K562 (cell line): ENCODE measurements at regions not wholly inside any gene's neighbourhood (a gene's known extent, or its start where the extent isn't known, plus 50 kb on each side); places are given as distances from the start of the nearest gene placed in this dataset.

Source experiments
- ATAC-seq: fragments of 200-7000 bp; cut with Tn5 transposase; 3 replicates; pipeline ENCODE4 v1.9.1; 2020; ENCODE audit warnings: moderate library complexity
- BruUV-seq: library from RNA; stranded (reverse); fragments of 400-500 nt; replicated peaks from 2 replicates; lab custom pipeline; 2021; lab: Mats Ljungman, UMichigan
- CTCF ChIA-PET: fragments of 300-600 bp; formaldehyde crosslinking; extraction: SDS; loops from one replicate; lab custom pipeline; 2021; ENCODE audit warnings: low intra/inter-chr PET ratio; lab: Yijun Ruan, JAX
- POLR2A ChIA-PET: fragments of 300-600, 350-650 bp; sonication (Branson Sonifier 250); formaldehyde crosslinking; extraction: SDS; loops from one replicate; lab custom pipeline; 2021; ENCODE audit warnings: antibody characterized with exemption, inconsistent platforms; lab: Yijun Ruan, JAX
- DNase-seq, 4 experiments: peaks; one replicate each; pipeline versions ENCODE4 v3.0.0 to v3.0.0-alpha.2; 2011 to 2018; ENCODE audit warnings: low spot score in 3 of 4, mixed read lengths in 3 of 4; ENCODE audit errors: extremely low read depth in 1 of 4
- FAIRE-seq: peaks from 2 replicates; lab custom pipeline; 2011; peaks lifted over from hg19 to GRCh38; lab: Jason Lieb, UNC
- H2AFZ ChIP-seq: 2 replicates; pipeline ENCODE4 v1.6.0; 2011; ENCODE audit warnings: low read depth, low read length, control low read depth, inconsistent platforms
- H3K27ac ChIP-seq: fragments of 200-600 bp; 3 replicates; pipeline ENCODE4 v1.8.0; 2011; ENCODE audit warnings: low read depth, mild to moderate bottlenecking, control low read depth, inconsistent platforms, low read length, moderate library complexity, mixed read lengths; ENCODE audit errors: extremely low read depth
- H3K27me3 ChIP-seq, 2 experiments: fragments of 300-600 bp in 1 of 2; 2 replicates in 1 of 2; 3 replicates in 1 of 2; pipeline versions ENCODE4 v1.6.0 to v1.8.0; 2011; ENCODE audit warnings: inconsistent platforms in 2 of 2, low read length in 2 of 2, mild to moderate bottlenecking in 1 of 2, mixed read lengths in 1 of 2, moderate library complexity in 1 of 2; ENCODE audit not compliant: control insufficient read depth in 2 of 2, insufficient read depth in 2 of 2
- H3K36me3 ChIP-seq: fragments of 300-600 bp; 3 replicates; pipeline ENCODE4 v1.8.0; 2011; ENCODE audit warnings: mild to moderate bottlenecking, low read length, inconsistent platforms; ENCODE audit not compliant: control insufficient read depth, insufficient read depth
- H3K4me1 ChIP-seq, 2 experiments: fragments of 200-600 bp in 1 of 2; replicated peaks in 1 of 2; 2 replicates in 1 of 2; 3 replicates in 1 of 2; pipeline versions ENCODE4 v1.5.1 to v1.8.0; 2011; ENCODE audit warnings: inconsistent platforms in 2 of 2, low read length in 2 of 2, mild to moderate bottlenecking in 1 of 2, mixed read lengths in 1 of 2, moderate library complexity in 1 of 2; ENCODE audit not compliant: control insufficient read depth in 2 of 2, insufficient read depth in 2 of 2
- H3K4me2 ChIP-seq: 2 replicates; pipeline ENCODE4 v1.6.1; 2011; ENCODE audit warnings: low read length, control low read depth, inconsistent platforms, mixed read lengths; ENCODE audit not compliant: insufficient read depth
- H3K4me3 ChIP-seq: fragments of 200-600 bp; sonication (generic), shearing (Covaris generic); 2 replicates; pipeline ENCODE4 v1.5.1; 2016; ENCODE audit warnings: control low read depth, inconsistent platforms
- H3K79me2 ChIP-seq: fragments of 200-600 bp; 3 replicates; pipeline ENCODE4 v1.8.0; 2011; ENCODE audit warnings: low read length, inconsistent platforms; ENCODE audit not compliant: control insufficient read depth, insufficient read depth
- H3K9ac ChIP-seq, 2 experiments: 2 replicates each; pipeline versions ENCODE4 v1.6.0 to v1.6.1; 2011; ENCODE audit warnings: low read depth in 2 of 2, low read length in 2 of 2, control low read depth in 1 of 2, inconsistent platforms in 1 of 2, mild to moderate bottlenecking in 1 of 2, mixed read lengths in 1 of 2; ENCODE audit not compliant: insufficient read depth in 1 of 2
- H3K9me1 ChIP-seq: one replicate; pipeline ENCODE4 v1.6.0; 2011; ENCODE audit warnings: inconsistent platforms, mild to moderate bottlenecking, low read length, moderate library complexity; ENCODE audit not compliant: control insufficient read depth, insufficient read depth
- H3K9me3 ChIP-seq: replicated peaks from 2 replicates; pipeline ENCODE4 v1.5.1; 2011; ENCODE audit warnings: low read depth, low read length, inconsistent platforms; ENCODE audit not compliant: control insufficient read depth, insufficient read depth
- H4K20me1 ChIP-seq: replicated peaks from 2 replicates; pipeline ENCODE4 v1.6.1; 2011; ENCODE audit warnings: low read length, inconsistent platforms, mixed read lengths; ENCODE audit not compliant: control insufficient read depth, insufficient read depth
- BMI1 ChIP-seq: fragments of 150-350 bp; IDR thresholded peaks from 2 replicates; pipeline ENCODE4 v1.6.1; 2014; ENCODE audit warnings: low read length
- CBX1 ChIP-seq: sonication (generic); IDR thresholded peaks from 2 replicates; pipeline ENCODE4 v1.6.1; 2016; ENCODE audit warnings: antibody characterized with exemption, low read depth, mild to moderate bottlenecking
- DIDO1 ChIP-seq: fragments of 450-650 bp; IDR thresholded peaks from 2 replicates; pipeline ENCODE4 v1.6.1; 2016; ENCODE audit warnings: low read depth, missing biosample characterization, missing genetic modification characterization
- E2F1 ChIP-seq: sonication (generic); formaldehyde crosslinking; IDR thresholded peaks from 2 replicates; pipeline ENCODE4 v1.8.1; 2023; ENCODE audit warnings: mild to moderate bottlenecking, missing genetic modification reagents, moderate library complexity
- E2F8 ChIP-seq: fragments of 450-650 bp; IDR thresholded peaks from 2 replicates; pipeline ENCODE4 v1.7.1; 2018; ENCODE audit warnings: mild to moderate bottlenecking, low read depth; ENCODE audit not compliant: partially characterized antibody
- ELF2 ChIP-seq: fragments of 250-450 bp; sonication (Bioruptor Pico); IDR thresholded peaks from 2 replicates; pipeline ENCODE4 v1.5.0; 2021; ENCODE audit warnings: mild to moderate bottlenecking
- GTF2B ChIP-seq: IDR thresholded peaks from 2 replicates; pipeline ENCODE4 v1.6.1; 2011; ENCODE audit not compliant: insufficient read length; ENCODE audit errors: extremely low read depth
- HSF4 ChIP-seq: fragments of 250-450 bp; sonication (Bioruptor Pico); IDR thresholded peaks from 2 replicates; pipeline ENCODE4 v2.1.2; 2022; ENCODE audit warnings: mild to moderate bottlenecking, moderate library complexity, borderline replicate concordance
- IFI16 ChIP-seq: fragments of 250-450 bp; sonication (Bioruptor Pico); IDR thresholded peaks from 2 replicates; pipeline ENCODE4 v2.1.2; 2022; ENCODE audit warnings: mild to moderate bottlenecking, inconsistent platforms
- MIER1 ChIP-seq: fragments of 450-650 bp; IDR thresholded peaks from 2 replicates; pipeline ENCODE4 v1.6.1; 2016; ENCODE audit warnings: antibody characterized with exemption, mild to moderate bottlenecking, low read depth
- RNF219 ChIP-seq: fragments of 250-450 bp; sonication (Bioruptor Pico); IDR thresholded peaks from 2 replicates; pipeline ENCODE4 v1.5.0; 2022; ENCODE audit warnings: mild to moderate bottlenecking
- SIRT6 ChIP-seq: IDR thresholded peaks from one replicate; pipeline ENCODE4 v1.6.1; 2012; ENCODE audit warnings: low read depth, mild to moderate bottlenecking, control low read depth, inconsistent platforms, low read length, moderate library complexity
- SLC30A9 ChIP-seq: fragments of 250-450 bp; sonication (Bioruptor Pico); IDR thresholded peaks from 2 replicates; pipeline ENCODE4 v1.8.0; 2022; ENCODE audit warnings: mild to moderate bottlenecking, moderate library complexity
- USF1 ChIP-seq: sonication (generic); formaldehyde crosslinking; IDR thresholded peaks from 2 replicates; pipeline ENCODE4 v1.9.0; 2022; ENCODE audit warnings: mild to moderate bottlenecking, missing genetic modification reagents
- ZKSCAN8 ChIP-seq: fragments of 200-800 bp; sonication (Bioruptor generic); IDR thresholded peaks from 2 replicates; pipeline ENCODE4 v1.6.1; 2016; ENCODE audit warnings: missing genetic modification characterization, missing compliant biosample characterization
- ZNF124 ChIP-seq: sonication (generic); formaldehyde crosslinking; IDR thresholded peaks from 2 replicates; pipeline ENCODE4 v1.8.1; 2022; ENCODE audit warnings: missing genetic modification reagents
- WGBS: fragments of 100-300 bp; shearing (Covaris generic); methylation state at CpG from one replicate; pipeline ENCODE4 v1.1.6; 2016; ENCODE audit warnings: low coverage, mixed read lengths; ENCODE audit not compliant: insufficient coverage; ENCODE audit errors: missing lambda C conversion rate; 5-methylcytosine and 5-hydroxymethylcytosine counted together
- in situ Hi-C: fragments of 300-500 bp; cut with MboI; formaldehyde crosslinking; loops from 4 replicates; pipeline ENCODE4 v1.15.0; 2018; ENCODE audit warnings: inconsistent platforms, mixed read lengths
- intact Hi-C: fragments of 100-400 bp; cut with micrococcal nuclease; formaldehyde crosslinking; loops from 2 replicates; pipeline ENCODE4 v1.14.2; 2022

GRCh38 chr13:34591900-34592529 lies 350.1 kb upstream of the NBEA start:
- Histone ChIP-seq H2AFZ (no peak overlapping the region), H3K4me2 (no peak overlapping the region), H3K9me1 (no peaks in the 10 kb centered on the region), H4K20me1 (no peaks in the 10 kb centered on the region), H3K4me3 (no peak overlapping the region), H3K27me3 (no peaks in the 10 kb centered on the region), H3K79me2 (no peaks in the 10 kb centered on the region), H3K9ac (no peak overlapping the region), H3K9me3 (no peaks in the 10 kb centered on the region), H3K27ac (no peak overlapping the region), H3K36me3 (no peaks in the 10 kb centered on the region), H3K4me1 (no peaks in the 10 kb centered on the region)
- no peak for ATAC-seq
- ChIA-PET CTCF (no interaction called here), POLR2A (no interaction called here)
- intact Hi-C loops (no loop called here), in situ Hi-C loops (no loop called here)
- no TSS peak for BruUV-seq
- 0% methylated on average over 2 of the region's 2 CpGs for WGBS
- no peak for FAIRE-seq
- DNase-seq: no peak
- TF ChIP-seq E2F1 (CRISPR knock-in tag): no peak
- no peak for TF ChIP-seq ZNF124 (CRISPR knock-in tag)
- TF ChIP-seq ELF2 (CRISPR knock-in tag): no peak
- no peak for TF ChIP-seq ZKSCAN8 (CRISPR knock-in tag)
- TF ChIP-seq RNF219: no peak
- TF ChIP-seq SLC30A9 (CRISPR knock-in tag): no peak
- no peak for TF ChIP-seq USF1 (CRISPR knock-in tag)
- TF ChIP-seq IFI16 (CRISPR knock-in tag): no peak
- TF ChIP-seq SIRT6: no peak
- TF ChIP-seq DIDO1: no peak
- TF ChIP-seq E2F8: no peak
- TF ChIP-seq HSF4 (CRISPR knock-in tag): no peak
- no peak for TF ChIP-seq MIER1
- TF ChIP-seq CBX1: no peak
- no peak for TF ChIP-seq GTF2B
- no peak for TF ChIP-seq BMI1
